ENCODE measurements at regions not wholly inside any gene's neighbourhood (a gene's known extent, or its start where the extent isn't known, plus 50 kb on each side); places are given as distances from the start of the nearest gene placed in this dataset.

- TF ChIP-seq CTCF (IDR thresholded peaks at IDR 0.05 in 2 of 3, conservative IDR thresholded peaks at IDR 0.05 in 1 of 3; ENCODE audit: borderline replicate concordance in 1 of 3, insufficient read depth in 1 of 3, low read depth in 2 of 3, low read length in 2 of 3), result no peak
- TF ChIP-seq EZH2phosphoT487 (IDR thresholded peaks at IDR 0.05; ENCODE audit: borderline replicate concordance), result no peak
- no peak for TF ChIP-seq POLR2A (IDR thresholded peaks at IDR 0.05; ENCODE audit: borderline replicate concordance, extremely low read depth, insufficient read depth, insufficient read length)
- TF ChIP-seq POLR2AphosphoS5 (IDR thresholded peaks at IDR 0.05; ENCODE audit: low read depth, low read length), result no peak
- no peak for TF ChIP-seq RAD21 (IDR thresholded peaks at IDR 0.05; ENCODE audit: low read depth)
These were observed 238.7 kb upstream of the SOX4 start for GRCh38 chr6:21354805-21355238.

All from HCT116 (cell line).